Erythroblast (primary cell): ENCODE measurements at regions not wholly inside any gene's neighbourhood (a gene's known extent, or its start where the extent isn't known, plus 50 kb on each side); places are given as distances from the start of the nearest gene placed in this dataset.

Experiments used
- GATA1 ChIP-seq: IDR thresholded peaks from 2 replicates; pipeline ENCODE4 v1.6.1; 2011; ENCODE audit warnings: low read depth, mild to moderate bottlenecking, control low read depth, low read length, moderate library complexity
- POLR2A ChIP-seq: IDR thresholded peaks from 2 replicates; pipeline ENCODE4 v1.6.1; 2011; ENCODE audit warnings: mild to moderate bottlenecking, low read length

DNA sequence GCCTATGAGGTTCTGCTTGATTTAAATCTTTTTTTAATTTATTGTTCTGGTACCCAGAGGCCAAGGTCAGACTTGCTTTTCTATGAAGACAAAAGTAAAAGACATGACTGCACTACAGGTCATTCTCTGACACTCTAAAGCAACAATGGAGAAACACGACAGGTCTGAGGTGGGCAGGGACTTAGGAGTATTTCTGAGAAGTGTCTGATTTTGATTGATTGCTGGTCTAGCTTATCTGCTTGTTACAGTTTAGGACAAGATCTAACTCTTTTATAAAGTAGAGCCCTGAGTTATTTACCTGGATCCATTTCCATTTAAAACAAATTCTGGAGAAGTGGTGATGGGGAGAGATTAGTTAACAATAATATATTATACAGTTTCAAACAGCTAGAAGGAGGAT is 115.2 kb upstream of the STT3B start:
- TF ChIP-seq POLR2A = no peak
- TF ChIP-seq GATA1 = no peak
